ENCODE measurements at regions not wholly inside any gene's neighbourhood (a gene's known extent, or its start where the extent isn't known, plus 50 kb on each side); places are given as distances from the start of the nearest gene placed in this dataset.

GRCh38 chr9:109967651-109968642 lies 187.9 kb downstream of the PALM2AKAP2 start (continued):
- peak; percentile 83; the same call in 1 of the 2 replicates for TF ChIP-seq TCF12 (IDR thresholded peaks at IDR 0.05; ENCODE audit: low read depth, low read length)
- peak; percentile 99 for TF ChIP-seq EED (IDR thresholded peaks at IDR 0.05; ENCODE audit: low read depth)
- peak; percentile 96 for TF ChIP-seq TBL1XR1 (IDR thresholded peaks at IDR 0.05; ENCODE audit: low read depth, low read length)
- TF ChIP-seq CBFB (IDR thresholded peaks at IDR 0.05; ENCODE audit: low read depth) = peak; percentile 99
- TF ChIP-seq, protein P1, sequence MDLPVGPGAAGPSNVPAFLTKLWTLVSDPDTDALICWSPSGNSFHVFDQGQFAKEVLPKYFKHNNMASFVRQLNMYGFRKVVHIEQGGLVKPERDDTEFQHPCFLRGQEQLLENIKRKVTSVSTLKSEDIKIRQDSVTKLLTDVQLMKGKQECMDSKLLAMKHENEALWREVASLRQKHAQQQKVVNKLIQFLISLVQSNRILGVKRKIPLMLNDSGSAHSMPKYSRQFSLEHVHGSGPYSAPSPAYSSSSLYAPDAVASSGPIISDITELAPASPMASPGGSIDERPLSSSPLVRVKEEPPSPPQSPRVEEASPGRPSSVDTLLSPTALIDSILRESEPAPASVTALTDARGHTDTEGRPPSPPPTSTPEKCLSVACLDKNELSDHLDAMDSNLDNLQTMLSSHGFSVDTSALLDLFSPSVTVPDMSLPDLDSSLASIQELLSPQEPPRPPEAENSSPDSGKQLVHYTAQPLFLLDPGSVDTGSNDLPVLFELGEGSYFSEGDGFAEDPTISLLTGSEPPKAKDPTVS (IDR thresholded peaks at IDR 0.05; ENCODE audit: low read depth, low read length) = no peak
- no peak for TF ChIP-seq CREB1 (IDR thresholded peaks at IDR 0.05; ENCODE audit: low read depth)
- no peak for TF ChIP-seq WRNIP1 (IDR thresholded peaks at IDR 0.05; ENCODE audit: borderline replicate concordance, low read depth, low read length)
- no peak for TF ChIP-seq NFXL1 (IDR thresholded peaks at IDR 0.05; ENCODE audit: borderline replicate concordance)
- no peak for TF ChIP-seq ZBTB11 (CRISPR knock-in tag; IDR thresholded peaks at IDR 0.05)
- TF ChIP-seq TARDBP (IDR thresholded peaks at IDR 0.05; ENCODE audit: borderline replicate concordance) = 0 out of 2 replicates have a peak, but pooled peaks have one; percentile 44
- 0 out of 2 replicates have a peak, but pooled peaks have one; percentile 19 for TF ChIP-seq PKNOX1 (IDR thresholded peaks at IDR 0.05)
- TF ChIP-seq, protein P2, sequence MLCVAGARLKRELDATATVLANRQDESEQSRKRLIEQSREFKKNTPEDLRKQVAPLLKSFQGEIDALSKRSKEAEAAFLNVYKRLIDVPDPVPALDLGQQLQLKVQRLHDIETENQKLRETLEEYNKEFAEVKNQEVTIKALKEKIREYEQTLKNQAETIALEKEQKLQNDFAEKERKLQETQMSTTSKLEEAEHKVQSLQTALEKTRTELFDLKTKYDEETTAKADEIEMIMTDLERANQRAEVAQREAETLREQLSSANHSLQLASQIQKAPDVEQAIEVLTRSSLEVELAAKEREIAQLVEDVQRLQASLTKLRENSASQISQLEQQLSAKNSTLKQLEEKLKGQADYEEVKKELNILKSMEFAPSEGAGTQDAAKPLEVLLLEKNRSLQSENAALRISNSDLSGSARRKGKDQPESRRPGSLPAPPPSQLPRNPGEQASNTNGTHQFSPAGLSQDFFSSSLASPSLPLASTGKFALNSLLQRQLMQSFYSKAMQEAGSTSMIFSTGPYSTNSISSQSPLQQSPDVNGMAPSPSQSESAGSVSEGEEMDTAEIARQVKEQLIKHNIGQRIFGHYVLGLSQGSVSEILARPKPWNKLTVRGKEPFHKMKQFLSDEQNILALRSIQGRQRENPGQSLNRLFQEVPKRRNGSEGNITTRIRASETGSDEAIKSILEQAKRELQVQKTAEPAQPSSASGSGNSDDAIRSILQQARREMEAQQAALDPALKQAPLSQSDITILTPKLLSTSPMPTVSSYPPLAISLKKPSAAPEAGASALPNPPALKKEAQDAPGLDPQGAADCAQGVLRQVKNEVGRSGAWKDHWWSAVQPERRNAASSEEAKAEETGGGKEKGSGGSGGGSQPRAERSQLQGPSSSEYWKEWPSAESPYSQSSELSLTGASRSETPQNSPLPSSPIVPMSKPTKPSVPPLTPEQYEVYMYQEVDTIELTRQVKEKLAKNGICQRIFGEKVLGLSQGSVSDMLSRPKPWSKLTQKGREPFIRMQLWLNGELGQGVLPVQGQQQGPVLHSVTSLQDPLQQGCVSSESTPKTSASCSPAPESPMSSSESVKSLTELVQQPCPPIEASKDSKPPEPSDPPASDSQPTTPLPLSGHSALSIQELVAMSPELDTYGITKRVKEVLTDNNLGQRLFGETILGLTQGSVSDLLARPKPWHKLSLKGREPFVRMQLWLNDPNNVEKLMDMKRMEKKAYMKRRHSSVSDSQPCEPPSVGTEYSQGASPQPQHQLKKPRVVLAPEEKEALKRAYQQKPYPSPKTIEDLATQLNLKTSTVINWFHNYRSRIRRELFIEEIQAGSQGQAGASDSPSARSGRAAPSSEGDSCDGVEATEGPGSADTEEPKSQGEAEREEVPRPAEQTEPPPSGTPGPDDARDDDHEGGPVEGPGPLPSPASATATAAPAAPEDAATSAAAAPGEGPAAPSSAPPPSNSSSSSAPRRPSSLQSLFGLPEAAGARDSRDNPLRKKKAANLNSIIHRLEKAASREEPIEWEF (IDR thresholded peaks at IDR 0.05; ENCODE audit: insufficient replicate concordance, low read depth, low read length) = peak; percentile 11
- TF ChIP-seq BCL11A (IDR thresholded peaks at IDR 0.05; ENCODE audit: low read depth, low read length) = peak; percentile 99
- no peak for TF ChIP-seq USF2 (IDR thresholded peaks at IDR 0.05; ENCODE audit: borderline replicate concordance, low read depth, low read length)
- TF ChIP-seq GATAD2B (conservative IDR thresholded peaks at IDR 0.05; ENCODE audit: low read depth) = peak; percentile 86
